OCI-LY3 (cell line): ENCODE measurements at regions not wholly inside any gene's neighbourhood (a gene's known extent, or its start where the extent isn't known, plus 50 kb on each side); places are given as distances from the start of the nearest gene placed in this dataset.

Source experiments
- EZH2phosphoT487 ChIP-seq: fragments of 200-600 bp; shearing (Covaris generic); IDR thresholded peaks from 2 replicates; pipeline ENCODE4 v1.6.1; 2018; ENCODE audit warnings: antibody characterized with exemption, mixed run types, low read depth
- TF ChIP-seq, protein P1 (sequence below): fragments of 200-600, 300-600 bp; sonication (generic); IDR thresholded peaks from 2 replicates; pipeline ENCODE4 v1.5.1; 2014; ENCODE audit warnings: antibody characterized with exemption, low read length, low read depth

DNA sequence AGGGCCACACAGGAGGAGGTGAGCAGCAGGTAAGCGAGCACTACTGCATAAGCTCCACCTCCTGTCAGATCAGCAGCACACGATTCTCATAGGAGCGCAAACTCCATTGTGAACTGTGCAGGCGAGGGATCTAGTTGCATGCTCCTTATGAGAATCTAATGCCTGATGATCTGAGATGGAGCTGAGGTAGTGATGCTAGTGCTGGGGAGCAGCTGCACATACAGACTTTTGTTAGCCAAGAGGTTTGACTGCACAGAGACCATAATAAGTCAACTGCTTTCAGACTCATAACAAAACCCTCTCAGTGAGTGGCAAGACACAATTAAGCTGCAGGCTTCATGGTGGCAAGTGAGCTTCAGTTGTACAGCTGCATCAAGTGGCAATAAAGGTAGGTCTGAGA lies 83.4 kb downstream of the PSMG1 start:
- TF ChIP-seq, protein P1, sequence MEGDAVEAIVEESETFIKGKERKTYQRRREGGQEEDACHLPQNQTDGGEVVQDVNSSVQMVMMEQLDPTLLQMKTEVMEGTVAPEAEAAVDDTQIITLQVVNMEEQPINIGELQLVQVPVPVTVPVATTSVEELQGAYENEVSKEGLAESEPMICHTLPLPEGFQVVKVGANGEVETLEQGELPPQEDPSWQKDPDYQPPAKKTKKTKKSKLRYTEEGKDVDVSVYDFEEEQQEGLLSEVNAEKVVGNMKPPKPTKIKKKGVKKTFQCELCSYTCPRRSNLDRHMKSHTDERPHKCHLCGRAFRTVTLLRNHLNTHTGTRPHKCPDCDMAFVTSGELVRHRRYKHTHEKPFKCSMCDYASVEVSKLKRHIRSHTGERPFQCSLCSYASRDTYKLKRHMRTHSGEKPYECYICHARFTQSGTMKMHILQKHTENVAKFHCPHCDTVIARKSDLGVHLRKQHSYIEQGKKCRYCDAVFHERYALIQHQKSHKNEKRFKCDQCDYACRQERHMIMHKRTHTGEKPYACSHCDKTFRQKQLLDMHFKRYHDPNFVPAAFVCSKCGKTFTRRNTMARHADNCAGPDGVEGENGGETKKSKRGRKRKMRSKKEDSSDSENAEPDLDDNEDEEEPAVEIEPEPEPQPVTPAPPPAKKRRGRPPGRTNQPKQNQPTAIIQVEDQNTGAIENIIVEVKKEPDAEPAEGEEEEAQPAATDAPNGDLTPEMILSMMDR, result no peak
- no peak for TF ChIP-seq EZH2phosphoT487
